Adipocyte (in vitro differentiated cells): ENCODE measurements at regions not wholly inside any gene's neighbourhood (a gene's known extent, or its start where the extent isn't known, plus 50 kb on each side); places are given as distances from the start of the nearest gene placed in this dataset.
"Not testable (repeated sequence)": the region's sequence is repeated elsewhere in the genome, so short reads cannot be mapped to it uniquely, and the experiment has no call there.

ENCODE experiments used
- DNase-seq: peaks from one replicate; pipeline ENCODE4 v3.0.0-alpha.2; 2015; ENCODE audit warnings: low read depth
- H3K27me3 ChIP-seq: replicated peaks from 2 replicates; pipeline ENCODE4 v1.7.0; 2013; ENCODE audit warnings: mild to moderate bottlenecking, low read length, moderate library complexity; ENCODE audit not compliant: control insufficient read depth, insufficient read depth
- H3K36me3 ChIP-seq: 2 replicates; pipeline ENCODE4 v1.7.0; 2013; ENCODE audit warnings: low read length, mild to moderate bottlenecking, moderate library complexity; ENCODE audit not compliant: control insufficient read depth, insufficient read depth, severe bottlenecking
- H3K4me1 ChIP-seq: 2 replicates; pipeline ENCODE4 v1.7.0; 2013; ENCODE audit warnings: mild to moderate bottlenecking, low read length, moderate library complexity; ENCODE audit not compliant: control insufficient read depth, insufficient read depth
- H3K4me3 ChIP-seq: 2 replicates; pipeline ENCODE4 v1.7.0; 2013; ENCODE audit warnings: mild to moderate bottlenecking, low read length, moderate library complexity
- H3K9ac ChIP-seq: 2 replicates; pipeline ENCODE4 v1.7.0; 2013; ENCODE audit warnings: mild to moderate bottlenecking, low read length, moderate library complexity
- H3K9me3 ChIP-seq: 2 replicates; pipeline ENCODE4 v1.7.0; 2013; ENCODE audit warnings: mild to moderate bottlenecking, low read length, moderate library complexity; ENCODE audit not compliant: control insufficient read depth

GRCh38 chr1:68868606-68869005, 371.7 kb upstream of the DEPDC1 start:
- DNase-seq: no peak
- H3K9ac ChIP-seq: no peak overlapping the region
- no peak overlapping the region for H3K4me3 ChIP-seq
- peaks cover 12% of the 10 kb centered on the region for H3K9me3 ChIP-seq
- no peaks in the 10 kb centered on the region for H3K4me1 ChIP-seq
- H3K27me3 ChIP-seq: no peaks in the 10 kb centered on the region
- no peaks in the 10 kb centered on the region for H3K36me3 ChIP-seq

GRCh38 chr1:68873144-68873543, 376.3 kb upstream of the DEPDC1 start:
- no peaks in the 10 kb centered on the region for H3K36me3 ChIP-seq
- no peak for DNase-seq

GRCh38 chr1:68881330-68882194, 384.7 kb upstream of the DEPDC1 start:
- H3K36me3 ChIP-seq, H3K9ac ChIP-seq, H3K9me3 ChIP-seq, H3K4me1 ChIP-seq, H3K27me3 ChIP-seq, H3K4me3 ChIP-seq, DNase-seq: not testable (repeated sequence)

More at GRCh38 chr1:68873144-68873543, 376.3 kb upstream of the DEPDC1 start:
- peaks cover 18% of the 10 kb centered on the region for H3K9me3 ChIP-seq
- no peak overlapping the region for H3K4me3 ChIP-seq
- H3K9ac ChIP-seq: no peak overlapping the region
- H3K4me1 ChIP-seq: no peaks in the 10 kb centered on the region
- no peaks in the 10 kb centered on the region for H3K27me3 ChIP-seq

- Histone ChIP-seq H3K9ac (no peak overlapping the region), H3K9me3 (no peaks in the 10 kb centered on the region), H3K27me3 (no peaks in the 10 kb centered on the region), H3K36me3 (no peaks in the 10 kb centered on the region), H3K4me1 (no peaks in the 10 kb centered on the region), H3K4me3 (no peak overlapping the region)
- DNase-seq: no peak
Observed at GRCh38 chr1:68889471-68889870, 392.6 kb upstream of the DEPDC1 start.

- no peaks in the 10 kb centered on the region for H3K36me3 ChIP-seq
- no peaks in the 10 kb centered on the region for H3K4me1 ChIP-seq
- DNase-seq: no peak
- no peaks in the 10 kb centered on the region for H3K27me3 ChIP-seq
- H3K9ac ChIP-seq: no peak overlapping the region
- H3K9me3 ChIP-seq: no peaks in the 10 kb centered on the region
- no peak overlapping the region for H3K4me3 ChIP-seq
Observed at GRCh38 chr1:68890736-68891135, 393.9 kb upstream of the DEPDC1 start.

DNA sequence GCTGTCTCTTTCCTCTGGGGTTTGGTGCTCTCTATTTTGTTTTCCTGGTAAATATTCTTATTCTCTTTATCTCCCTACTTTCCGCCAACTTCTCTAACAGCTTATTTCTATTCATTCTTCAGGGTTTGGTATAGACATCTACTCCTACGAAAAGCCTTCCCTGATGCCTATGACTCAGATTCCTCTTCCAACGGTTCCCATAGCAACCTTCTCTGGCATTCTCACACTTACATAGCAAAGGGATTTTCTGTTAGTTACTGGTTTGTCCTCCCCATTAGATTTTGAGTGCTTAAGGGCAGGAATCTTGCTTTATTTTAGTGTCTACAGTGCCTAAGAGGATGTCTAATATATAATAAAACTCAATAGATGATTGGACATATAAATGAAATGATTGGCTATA, 407.6 kb upstream of the DEPDC1 start:
- no peaks in the 10 kb centered on the region for H3K27me3 ChIP-seq

DNA sequence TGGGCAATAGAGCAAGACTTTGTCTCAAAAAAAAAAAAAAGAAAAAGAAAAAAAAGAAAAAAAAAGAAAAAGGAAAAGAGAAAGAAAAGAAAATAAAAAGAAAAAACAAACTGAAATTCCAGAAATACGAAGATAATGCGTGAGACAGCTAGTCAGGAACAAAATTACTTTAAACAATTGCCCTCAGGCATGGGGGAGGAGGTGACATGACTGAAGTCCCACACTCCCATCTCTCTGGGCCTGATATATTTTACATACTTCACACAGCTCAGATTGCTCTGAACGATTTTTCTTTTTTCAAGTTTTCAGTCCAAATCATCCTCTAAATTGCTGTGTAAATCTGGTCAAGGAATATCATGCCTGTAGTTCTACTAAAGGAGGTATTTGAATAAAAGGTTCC, 409.5 kb upstream of the DEPDC1 start:
- no peak for DNase-seq
- Histone ChIP-seq H3K36me3 (no peaks in the 10 kb centered on the region), H3K9ac (no peak overlapping the region), H3K27me3 (no peaks in the 10 kb centered on the region), H3K9me3 (peaks cover 6% of the 10 kb centered on the region), H3K4me1 (no peaks in the 10 kb centered on the region), H3K4me3 (no peak overlapping the region)

More for the DNA sequence above, 407.6 kb upstream of the DEPDC1 start:
- Histone ChIP-seq H3K4me1 (no peaks in the 10 kb centered on the region), H3K9ac (no peak overlapping the region), H3K9me3 (peaks cover under 1% of the 10 kb centered on the region), H3K4me3 (no peak overlapping the region), H3K36me3 (no peaks in the 10 kb centered on the region)
- DNase-seq: peak; percentile 1

DNA sequence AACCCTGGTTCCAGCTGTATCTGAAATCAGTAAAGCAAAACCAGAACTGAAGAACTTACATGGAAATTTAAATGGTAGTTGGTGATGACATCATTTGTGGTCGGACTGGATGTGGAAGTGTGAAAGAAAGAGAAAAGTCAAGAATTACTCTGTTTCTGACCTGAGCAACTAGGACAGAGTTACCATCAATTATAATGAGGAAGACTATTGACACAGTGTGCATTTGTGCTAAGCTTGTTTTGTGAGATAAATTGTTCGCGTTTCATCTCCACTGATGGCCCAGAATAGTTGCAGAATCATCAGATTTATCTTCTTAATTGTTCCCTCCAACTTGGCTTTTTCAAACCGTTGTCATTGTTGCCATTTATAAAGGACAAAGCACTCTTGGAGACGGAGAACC, 410.6 kb upstream of the DEPDC1 start:
- no peak overlapping the region for H3K4me3 ChIP-seq
- no peak for DNase-seq
- no peaks in the 10 kb centered on the region for H3K36me3 ChIP-seq

GRCh38 chr1:68908316-68908715, 411.4 kb upstream of the DEPDC1 start:
- H3K4me1 ChIP-seq: no peaks in the 10 kb centered on the region
- no peak overlapping the region for H3K9ac ChIP-seq
- H3K4me3 ChIP-seq: no peak overlapping the region
- DNase-seq: no peak
- peaks cover 6% of the 10 kb centered on the region for H3K9me3 ChIP-seq
- H3K36me3 ChIP-seq: no peaks in the 10 kb centered on the region
- H3K27me3 ChIP-seq: no peaks in the 10 kb centered on the region

More for the DNA sequence above, 410.6 kb upstream of the DEPDC1 start:
- Histone ChIP-seq H3K9ac (no peak overlapping the region), H3K27me3 (no peaks in the 10 kb centered on the region), H3K4me1 (no peaks in the 10 kb centered on the region), H3K9me3 (peaks cover 6% of the 10 kb centered on the region)

GRCh38 chr1:68916221-68916902, 419.5 kb upstream of the DEPDC1 start:
- H3K4me1 ChIP-seq: peaks cover 29% of the 10 kb centered on the region
- peak overlapping the region; percentile 20 for H3K4me3 ChIP-seq
- H3K27me3 ChIP-seq: no peaks in the 10 kb centered on the region
- peak overlapping the region; percentile 5 for H3K9ac ChIP-seq
- no peaks in the 10 kb centered on the region for H3K36me3 ChIP-seq
- DNase-seq: peak; percentile 70
- H3K9me3 ChIP-seq: no peaks in the 10 kb centered on the region

DNA sequence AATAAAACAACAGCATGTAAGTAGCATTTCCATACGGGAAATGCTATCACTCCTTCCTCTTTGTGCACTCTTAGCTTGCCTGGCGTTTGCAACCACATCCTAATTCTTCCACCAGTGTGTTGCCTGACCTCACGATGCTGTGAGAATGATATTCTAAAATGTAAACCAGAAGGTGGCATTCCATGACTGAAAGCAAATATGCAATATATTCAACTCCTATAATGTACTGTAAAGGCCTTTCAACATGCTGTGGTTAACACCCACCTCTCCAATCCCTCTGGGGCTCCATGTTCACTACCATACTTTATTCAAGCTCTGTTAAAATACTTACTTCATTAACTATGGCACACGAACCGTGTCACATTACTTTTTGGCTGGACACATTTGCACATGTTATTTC, 420.6 kb upstream of the DEPDC1 start:
- peaks cover 29% of the 10 kb centered on the region for H3K4me1 ChIP-seq
- no peaks in the 10 kb centered on the region for H3K27me3 ChIP-seq
- no peaks in the 10 kb centered on the region for H3K9me3 ChIP-seq
- peak; percentile 33 for DNase-seq
- no peaks in the 10 kb centered on the region for H3K36me3 ChIP-seq
- no peak overlapping the region for H3K9ac ChIP-seq
- H3K4me3 ChIP-seq: no peak overlapping the region
